OCI-LY1 (cell line): ENCODE measurements at regions not wholly inside any gene's neighbourhood (a gene's known extent, or its start where the extent isn't known, plus 50 kb on each side); places are given as distances from the start of the nearest gene placed in this dataset.

Experiments used
- CTCF ChIP-seq: fragments of 200-600 bp; sonication (generic), shearing (Covaris generic); IDR thresholded peaks from 2 replicates; pipeline ENCODE4 v1.5.1; 2017; ENCODE audit warnings: mild to moderate bottlenecking, antibody characterized with exemption, low read length, moderate library complexity, mixed read lengths
- EZH2 ChIP-seq: fragments of 200-600 bp; sonication (generic), shearing (Covaris generic); IDR thresholded peaks from 2 replicates; pipeline ENCODE4 v1.8.0; 2017; ENCODE audit warnings: borderline replicate concordance, mixed run types, mild to moderate bottlenecking, antibody characterized with exemption, low read length, moderate library complexity, mixed read lengths

- TF ChIP-seq EZH2 (no peak), CTCF (no peak)
Measured at GRCh38 chr2:187871506-187871905, 317.3 kb upstream of the TFPI start.
